Hematopoietic multipotent progenitor cell treated with erythropoietin and hydrocortisone succinate and interleukin-3 and kit ligand, for 15 days (in vitro differentiated cells): ENCODE measurements at regions not wholly inside any gene's neighbourhood (a gene's known extent, or its start where the extent isn't known, plus 50 kb on each side); places are given as distances from the start of the nearest gene placed in this dataset.

Experiments
- DNase-seq: peaks from one replicate; pipeline ENCODE4 v3.0.0-alpha.2; 2015; ENCODE audit warnings: low spot score

GRCh38 chr1:84090447-84091245 is 53.4 kb upstream of the PRKACB start:
- DNase-seq: no peak

- no peak for DNase-seq
Measured at GRCh38 chr1:84089867-84090266, 54.2 kb upstream of the PRKACB start.

DNA sequence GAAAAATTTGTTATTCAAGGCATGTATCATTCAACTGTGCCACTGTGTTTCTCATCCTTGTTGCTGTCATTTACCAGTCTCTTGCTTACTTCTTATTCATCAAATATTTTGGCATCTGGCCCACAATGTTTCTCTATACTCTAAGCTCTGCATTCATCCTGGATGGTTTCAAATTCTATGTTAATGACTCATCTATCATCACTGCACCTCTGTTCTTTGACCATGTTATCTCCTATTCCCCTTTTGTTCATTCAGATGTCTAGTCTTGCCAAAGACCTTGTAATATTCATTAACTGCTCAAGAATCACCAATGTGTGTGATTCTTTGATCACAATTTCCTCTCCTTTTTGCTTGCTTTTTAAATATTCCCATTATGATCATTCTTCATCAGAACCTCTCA is 54.6 kb upstream of the PRKACB start:
- no peak for DNase-seq

DNA sequence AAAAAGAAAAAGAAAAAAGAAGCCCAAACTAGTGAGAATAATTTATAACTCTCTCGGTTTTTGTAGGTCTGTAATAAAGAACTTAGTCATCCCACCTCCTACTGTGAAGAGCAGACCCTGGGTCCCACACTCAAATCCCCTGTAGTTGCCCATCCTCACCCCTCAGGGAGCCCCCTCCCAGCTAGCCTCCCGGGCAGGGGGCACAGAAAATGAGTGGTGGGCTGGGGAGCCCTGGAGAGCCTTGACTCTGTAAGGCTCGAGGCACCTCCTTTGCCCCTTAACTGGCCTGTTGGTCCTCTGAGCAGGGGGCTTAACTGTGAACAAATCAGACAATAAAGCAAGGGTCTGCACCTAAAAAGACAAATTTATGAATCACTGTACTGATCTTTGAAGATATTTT is 57.5 kb upstream of the PRKACB start:
- DNase-seq: no peak

GRCh38 chr1:84086189-84086588 is 57.9 kb upstream of the PRKACB start:
- DNase-seq: no peak

DNA sequence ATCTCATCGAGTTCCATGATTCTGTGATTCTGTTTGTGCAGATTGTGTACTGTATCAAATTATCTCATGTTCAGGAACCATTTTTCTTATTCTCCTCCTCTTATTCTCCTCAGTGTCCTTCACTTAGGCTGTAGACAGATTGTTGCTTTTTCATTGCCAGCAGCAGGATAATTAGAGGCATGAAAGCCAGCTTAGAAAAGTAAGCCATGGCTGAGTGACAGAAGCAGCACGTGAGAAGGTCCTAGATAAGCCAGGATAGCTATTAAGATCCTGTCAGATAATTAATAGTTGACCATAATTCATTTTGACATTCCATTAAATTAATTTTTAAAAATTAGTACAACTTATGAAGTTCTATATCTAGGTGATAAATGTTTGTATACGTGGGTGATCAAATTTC is 60.8 kb upstream of the PRKACB start:
- DNase-seq: no peak

- DNase-seq: no peak
Measured at GRCh38 chr1:84078842-84079202, 65.2 kb upstream of the PRKACB start.

- no peak for DNase-seq
Measured at GRCh38 chr1:84078108-84078841, 65.8 kb upstream of the PRKACB start.

- DNase-seq: peak; percentile 57
Measured at GRCh38 chr1:84077476-84078107, 66.5 kb upstream of the PRKACB start.

- DNase-seq: no peak
Measured at GRCh38 chr1:84073266-84073665, 70.8 kb upstream of the PRKACB start.

GRCh38 chr1:84069236-84069845 is 70.4 kb upstream of the TTLL7 start:
- no peak for DNase-seq

- no peak for DNase-seq
Measured at GRCh38 chr1:84062496-84062895, 63.6 kb upstream of the TTLL7 start.

DNA sequence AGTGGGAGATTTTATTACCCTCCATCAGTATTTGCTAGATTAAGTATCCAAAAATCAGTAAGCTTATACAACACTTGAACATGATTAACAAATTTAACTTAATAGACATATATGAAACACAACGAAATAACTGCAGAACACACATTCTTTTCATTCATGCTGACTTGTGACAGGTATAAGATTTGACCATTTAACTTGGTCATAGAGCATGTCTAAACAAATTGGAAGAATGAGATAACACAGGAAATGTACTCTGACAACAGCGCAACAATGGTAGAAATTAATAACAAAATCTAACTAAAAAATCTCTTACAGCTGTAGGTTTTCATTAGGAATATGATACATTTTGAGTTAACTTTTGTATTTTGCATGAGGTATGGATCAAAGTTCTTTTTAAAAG is 62.4 kb upstream of the TTLL7 start:
- no peak for DNase-seq

GRCh38 chr1:84060781-84061180 is 61.8 kb upstream of the TTLL7 start:
- DNase-seq: no peak

DNA sequence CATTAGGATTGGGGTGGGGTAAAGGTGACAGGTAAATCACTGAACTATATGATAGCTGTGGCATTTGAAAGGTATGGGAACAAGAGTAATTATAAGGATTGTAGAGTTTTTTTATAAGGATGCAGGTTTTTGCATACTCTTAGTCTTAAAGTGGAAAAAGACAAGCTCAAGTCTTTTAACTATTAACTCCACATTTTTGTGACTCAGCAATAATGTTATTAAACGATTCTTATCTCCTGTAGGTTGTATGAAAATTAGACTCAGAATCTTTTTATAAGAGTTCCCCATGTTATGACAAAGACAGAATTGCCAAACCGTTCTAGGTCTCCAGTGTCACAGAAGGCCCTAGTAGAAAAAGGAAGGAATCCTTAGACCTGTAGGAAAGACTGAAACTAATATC is 49.9 kb upstream of the TTLL7 start:
- DNase-seq: no peak
